ENCODE measurements at regions not wholly inside any gene's neighbourhood (a gene's known extent, or its start where the extent isn't known, plus 50 kb on each side); places are given as distances from the start of the nearest gene placed in this dataset.

DNA sequence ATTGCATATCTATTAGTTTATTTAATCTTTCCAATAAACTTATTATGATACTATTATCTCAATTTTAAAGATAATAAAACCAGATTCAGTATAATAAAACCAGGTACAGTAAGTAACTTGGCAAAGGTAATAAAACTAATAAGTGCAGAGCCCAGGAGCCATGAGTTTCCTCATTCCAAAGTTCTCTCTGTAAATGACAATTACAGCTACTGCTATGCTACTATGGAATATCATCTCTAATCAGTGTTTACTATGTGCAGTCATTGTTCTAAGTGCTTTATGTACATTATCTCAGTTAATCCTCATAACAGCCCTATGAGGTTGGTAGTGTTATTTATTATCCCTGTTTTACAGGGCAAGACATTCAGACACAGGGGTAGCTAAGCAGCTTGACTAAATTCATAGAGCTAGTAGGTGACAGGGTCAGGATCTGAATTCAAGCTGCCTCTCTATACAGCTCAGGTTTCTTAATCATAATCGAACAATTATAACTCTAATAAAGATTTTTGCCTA lies 285.0 kb upstream of the PITX2 start:
- TF ChIP-seq, protein P1, sequence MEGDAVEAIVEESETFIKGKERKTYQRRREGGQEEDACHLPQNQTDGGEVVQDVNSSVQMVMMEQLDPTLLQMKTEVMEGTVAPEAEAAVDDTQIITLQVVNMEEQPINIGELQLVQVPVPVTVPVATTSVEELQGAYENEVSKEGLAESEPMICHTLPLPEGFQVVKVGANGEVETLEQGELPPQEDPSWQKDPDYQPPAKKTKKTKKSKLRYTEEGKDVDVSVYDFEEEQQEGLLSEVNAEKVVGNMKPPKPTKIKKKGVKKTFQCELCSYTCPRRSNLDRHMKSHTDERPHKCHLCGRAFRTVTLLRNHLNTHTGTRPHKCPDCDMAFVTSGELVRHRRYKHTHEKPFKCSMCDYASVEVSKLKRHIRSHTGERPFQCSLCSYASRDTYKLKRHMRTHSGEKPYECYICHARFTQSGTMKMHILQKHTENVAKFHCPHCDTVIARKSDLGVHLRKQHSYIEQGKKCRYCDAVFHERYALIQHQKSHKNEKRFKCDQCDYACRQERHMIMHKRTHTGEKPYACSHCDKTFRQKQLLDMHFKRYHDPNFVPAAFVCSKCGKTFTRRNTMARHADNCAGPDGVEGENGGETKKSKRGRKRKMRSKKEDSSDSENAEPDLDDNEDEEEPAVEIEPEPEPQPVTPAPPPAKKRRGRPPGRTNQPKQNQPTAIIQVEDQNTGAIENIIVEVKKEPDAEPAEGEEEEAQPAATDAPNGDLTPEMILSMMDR (IDR thresholded peaks at IDR 0.05), result no peak
- no peak for DNase-seq (ENCODE audit: low spot score)
- H3K4me3 ChIP-seq, result no peak overlapping the region
- H3K27ac ChIP-seq, result no peak overlapping the region

DNA sequence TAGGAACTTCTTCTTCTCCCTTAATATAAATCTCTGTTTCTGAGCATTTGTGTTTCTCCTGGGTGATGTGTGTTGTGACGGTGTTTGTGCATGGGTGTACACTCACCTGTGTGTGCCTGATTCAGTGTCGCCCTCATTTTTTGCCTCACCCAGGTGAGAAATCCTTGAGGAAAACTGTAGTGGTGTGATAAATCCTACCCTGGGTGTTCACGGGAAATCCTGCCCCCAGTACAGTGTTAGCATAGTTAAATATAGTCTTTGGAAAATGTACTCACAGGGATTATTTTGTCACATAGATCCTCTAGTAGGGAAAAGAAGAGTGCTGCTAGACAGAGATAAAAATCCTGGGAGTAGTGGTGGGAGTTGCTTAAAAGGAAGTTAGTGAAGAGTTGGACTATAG lies 291.9 kb upstream of the PITX2 start:
- no peak for DNase-seq (ENCODE audit: low spot score)
- TF ChIP-seq, protein P1 (IDR thresholded peaks at IDR 0.05), result no peak
- no peak overlapping the region for H3K4me3 ChIP-seq

DNA sequence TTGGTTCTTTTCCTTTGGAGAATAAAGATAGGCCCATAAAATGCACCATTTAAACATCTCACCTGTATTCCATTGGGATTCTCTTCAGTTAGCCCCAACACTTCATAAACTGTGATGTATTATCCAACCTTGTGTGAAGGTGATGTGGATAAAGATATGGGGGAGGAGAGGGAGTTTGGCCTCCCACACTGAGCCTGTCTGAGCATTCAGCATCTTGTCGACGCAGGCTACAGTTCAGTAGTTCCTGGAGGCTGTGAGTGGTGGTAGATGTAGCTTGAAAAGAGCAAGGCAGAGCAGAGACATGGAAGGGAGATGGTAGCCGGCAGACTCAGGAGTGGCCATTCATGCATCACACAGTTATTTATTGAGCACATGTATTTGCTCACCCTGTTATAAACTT lies 292.4 kb upstream of the PITX2 start:
- TF ChIP-seq, protein P1 (IDR thresholded peaks at IDR 0.05), result no peak
- H3K27ac ChIP-seq, result no peak overlapping the region
- no peak for DNase-seq (ENCODE audit: low spot score)
- H3K4me3 ChIP-seq, result no peak overlapping the region

More for the DNA sequence above, 291.9 kb upstream of the PITX2 start:
- no peak overlapping the region for H3K27ac ChIP-seq

DNA sequence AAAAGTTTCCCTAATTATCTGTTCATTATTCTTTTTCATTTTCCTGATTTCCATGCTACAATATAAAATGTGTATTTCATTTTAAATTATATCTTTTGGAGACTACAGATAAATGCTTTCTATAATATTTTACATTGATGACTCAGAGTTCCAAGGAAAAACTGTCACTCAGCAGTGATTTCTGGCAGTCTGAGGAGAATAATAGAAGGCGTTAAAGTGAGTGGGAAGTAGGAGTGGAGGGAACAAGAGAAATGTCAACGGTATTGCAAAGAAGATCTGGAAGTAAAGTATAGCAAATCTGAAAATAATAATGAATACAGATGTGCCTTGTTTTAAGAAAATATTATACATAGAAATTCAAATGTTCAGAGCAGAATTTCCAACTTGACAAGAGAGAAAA lies 293.6 kb upstream of the PITX2 start:
- Histone ChIP-seq H3K4me3 (no peak overlapping the region), H3K27ac (no peak overlapping the region)
- TF ChIP-seq, protein P1 (IDR thresholded peaks at IDR 0.05), result no peak
- no peak for DNase-seq (ENCODE audit: low spot score)

DNA sequence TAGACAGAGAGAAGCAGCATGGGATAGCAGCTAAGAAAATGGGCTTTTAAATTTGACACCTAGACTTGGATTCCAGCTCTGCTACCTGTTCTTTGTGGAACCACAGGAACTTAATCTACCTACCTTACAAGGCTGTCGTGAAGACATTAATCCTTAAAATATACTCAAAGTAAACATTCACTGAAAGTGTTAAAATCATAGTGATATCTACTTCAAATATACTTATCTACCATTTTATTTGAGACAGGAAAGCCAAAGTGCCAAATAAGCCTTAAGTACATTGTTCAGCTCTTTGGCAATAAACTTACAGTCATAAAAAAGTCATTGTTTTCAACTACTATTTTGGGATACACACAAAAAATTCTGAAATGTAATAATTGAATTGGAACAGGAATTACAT lies 295.0 kb upstream of the PITX2 start:
- TF ChIP-seq, protein P1 (IDR thresholded peaks at IDR 0.05), result no peak
- H3K4me3 ChIP-seq, result no peak overlapping the region
- no peak for DNase-seq (ENCODE audit: low spot score)
- no peak overlapping the region for H3K27ac ChIP-seq

DNA sequence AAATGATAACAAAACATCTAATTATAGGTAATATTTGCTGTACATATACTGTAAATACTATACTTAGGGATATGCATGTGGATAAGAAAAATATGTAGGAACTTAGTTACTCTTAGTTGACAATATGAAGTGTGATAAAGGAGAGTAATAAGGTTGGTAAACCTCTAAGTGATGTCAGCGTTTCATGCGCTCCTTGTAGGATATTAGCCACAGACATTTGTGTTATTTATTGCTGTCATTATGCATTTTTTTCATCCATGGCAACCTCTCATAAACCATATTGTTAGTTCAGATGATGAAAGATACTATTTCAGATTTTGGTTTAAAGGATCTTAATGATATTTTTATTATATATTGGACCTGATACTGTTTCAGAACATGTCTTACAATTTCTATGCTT lies 298.1 kb upstream of the PITX2 start:
- TF ChIP-seq, protein P1 (IDR thresholded peaks at IDR 0.05), result no peak
- Histone ChIP-seq H3K4me3 (no peak overlapping the region), H3K27ac (no peak overlapping the region)
- no peak for DNase-seq (ENCODE audit: low spot score)

DNA sequence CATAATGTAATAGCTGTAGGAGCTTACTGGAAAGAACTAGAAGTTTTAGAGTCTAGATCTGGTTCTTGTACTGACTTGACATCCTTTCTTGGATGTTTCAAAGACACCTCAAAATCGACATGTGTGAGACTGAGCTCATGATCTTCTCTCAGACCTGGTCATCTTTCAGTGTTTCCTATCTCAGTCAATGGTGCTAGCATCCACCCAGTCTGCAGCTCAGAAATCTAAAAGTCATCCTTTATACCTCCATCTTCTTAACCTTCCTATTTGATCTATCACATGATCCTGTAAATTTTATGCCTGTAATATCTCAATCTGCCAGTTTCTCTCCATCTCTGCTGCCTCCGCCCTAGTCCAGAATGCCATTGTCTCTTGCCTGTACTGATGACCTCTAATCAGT lies 301.9 kb upstream of the PITX2 start:
- Histone ChIP-seq H3K27ac (no peak overlapping the region), H3K4me3 (no peak overlapping the region)
- DNase-seq (ENCODE audit: low spot score), result no peak
- TF ChIP-seq, protein P1 (IDR thresholded peaks at IDR 0.05), result no peak
